H9 (cell line): ENCODE measurements at regions not wholly inside any gene's neighbourhood (a gene's known extent, or its start where the extent isn't known, plus 50 kb on each side); places are given as distances from the start of the nearest gene placed in this dataset.

Experiments
- DNase-seq: peaks from one replicate; pipeline ENCODE4 v3.0.0-alpha.2; 2017
- H2AFZ ChIP-seq: one replicate; pipeline ENCODE4 v1.6.1; 2013; ENCODE audit warnings: mild to moderate bottlenecking, low read length, control low read depth, moderate library complexity
- H2AK5ac ChIP-seq: 2 replicates; pipeline ENCODE4 v1.6.1; 2013; ENCODE audit warnings: low read length, control low read depth, mixed read lengths; ENCODE audit not compliant: insufficient read length
- H2BK120ac ChIP-seq: one replicate; pipeline ENCODE4 v1.6.1; 2013; ENCODE audit warnings: low read depth, mild to moderate bottlenecking, low read length, control low read depth, inconsistent platforms; ENCODE audit not compliant: poor library complexity, severe bottlenecking
- H2BK12ac ChIP-seq: 2 replicates; pipeline ENCODE4 v1.6.1; 2013; ENCODE audit warnings: low read length, control low read depth, mixed read lengths, low read depth; ENCODE audit not compliant: insufficient read length
- H2BK15ac ChIP-seq: 2 replicates; pipeline ENCODE4 v1.6.1; 2013; ENCODE audit warnings: low read depth, low read length, control low read depth
- H2BK20ac ChIP-seq: one replicate; pipeline ENCODE4 v1.6.1; 2013; ENCODE audit warnings: low read depth, mild to moderate bottlenecking, low read length, control low read depth, inconsistent platforms; ENCODE audit not compliant: poor library complexity, severe bottlenecking
- H2BK5ac ChIP-seq: 2 replicates; pipeline ENCODE4 v1.6.1; 2013; ENCODE audit warnings: low read length, control low read depth, mixed read lengths; ENCODE audit not compliant: insufficient read length
- H3K14ac ChIP-seq: 2 replicates; pipeline ENCODE4 v1.6.1; 2013; ENCODE audit warnings: low read length, control low read depth; ENCODE audit not compliant: insufficient read depth
- H3K18ac ChIP-seq: 2 replicates; pipeline ENCODE4 v1.6.1; 2013; ENCODE audit warnings: low read depth, mild to moderate bottlenecking, mixed read lengths, low read length, control low read depth; ENCODE audit not compliant: insufficient read length
- H3K23ac ChIP-seq: 2 replicates; pipeline ENCODE4 v1.6.1; 2013; ENCODE audit warnings: low read length, control low read depth, mixed read lengths, low read depth; ENCODE audit not compliant: insufficient read length
- H3K23me2 ChIP-seq: 2 replicates; pipeline ENCODE4 v1.6.1; 2013; ENCODE audit warnings: low read depth, mild to moderate bottlenecking, mixed read lengths, low read length, control low read depth; ENCODE audit not compliant: insufficient read length, poor library complexity, severe bottlenecking
- H3K27ac ChIP-seq: 2 replicates; pipeline ENCODE4 v1.5.1; 2013; ENCODE audit warnings: low read length, control low read depth, mixed read lengths, low read depth; ENCODE audit not compliant: insufficient read length
- H3K27me3 ChIP-seq: 2 replicates; pipeline ENCODE4 v1.6.1; 2013; ENCODE audit warnings: low read length, control low read depth, inconsistent platforms; ENCODE audit not compliant: insufficient read depth
- H3K4ac ChIP-seq: 2 replicates; pipeline ENCODE4 v1.6.1; 2013; ENCODE audit warnings: low read depth, mild to moderate bottlenecking, control low read depth, inconsistent platforms, low read length, moderate library complexity
- H3K4me1 ChIP-seq: 2 replicates; pipeline ENCODE4 v1.6.1; 2013; ENCODE audit warnings: low read length, control low read depth, inconsistent platforms; ENCODE audit not compliant: insufficient read depth
- H3K4me2 ChIP-seq: 2 replicates; pipeline ENCODE4 v1.6.1; 2013; ENCODE audit warnings: low read length, control low read depth, mixed read lengths; ENCODE audit not compliant: insufficient read length, insufficient read depth
- H3K56ac ChIP-seq: 2 replicates; pipeline ENCODE4 v1.6.1; 2013; ENCODE audit warnings: low read depth, mild to moderate bottlenecking, mixed read lengths, low read length, control low read depth; ENCODE audit not compliant: insufficient read length
- H3K79me1 ChIP-seq: 2 replicates; pipeline ENCODE4 v1.6.1; 2013; ENCODE audit warnings: low read depth, mild to moderate bottlenecking, moderate library complexity, low read length, control low read depth, inconsistent platforms; ENCODE audit not compliant: insufficient read depth, poor library complexity, severe bottlenecking
- H3K79me2 ChIP-seq: 2 replicates; pipeline ENCODE4 v1.6.1; 2013; ENCODE audit warnings: low read length, control low read depth, inconsistent platforms; ENCODE audit not compliant: insufficient read depth
- H3K9ac ChIP-seq: 2 replicates; pipeline ENCODE4 v1.6.1; 2013; ENCODE audit warnings: low read length, control low read depth, mixed read lengths; ENCODE audit not compliant: insufficient read length; ENCODE audit errors: extremely low read depth
- H3K9me3 ChIP-seq: one replicate; pipeline ENCODE4 v1.6.1; 2013; ENCODE audit warnings: low read depth, low read length, inconsistent platforms; ENCODE audit not compliant: control insufficient read depth
- H3T11ph ChIP-seq: one replicate; pipeline ENCODE4 v1.6.1; 2013; ENCODE audit warnings: mild to moderate bottlenecking, low read length, control low read depth, inconsistent platforms
- H4K20me1 ChIP-seq: one replicate; pipeline ENCODE4 v1.6.1; 2013; ENCODE audit not compliant: control insufficient read depth, insufficient read length, insufficient read depth
- H4K5ac ChIP-seq: 2 replicates; pipeline ENCODE4 v1.6.1; 2013; ENCODE audit warnings: low read depth, mild to moderate bottlenecking, mixed read lengths, low read length, control low read depth; ENCODE audit not compliant: insufficient read length
- H4K8ac ChIP-seq: replicated peaks from 2 replicates; pipeline ENCODE4 v1.6.1; 2013; ENCODE audit warnings: low read length, control low read depth, mixed read lengths, low read depth; ENCODE audit not compliant: insufficient read length
- H4K91ac ChIP-seq: 2 replicates; pipeline ENCODE4 v1.6.1; 2013; ENCODE audit warnings: low read depth, mild to moderate bottlenecking, moderate library complexity, mixed read lengths, low read length, control low read depth; ENCODE audit not compliant: insufficient read length
- H3K27ac Mint-ChIP-seq, 3 experiments: 2 replicates in 2 of 3; 3 replicates in 1 of 3; pipeline ENCODE4 v1.8.0; 2020 to 2021; ENCODE audit warnings: mixed read lengths in 3 of 3, mild to moderate bottlenecking in 1 of 3, moderate library complexity in 1 of 3
- H3K27me3 Mint-ChIP-seq: 2 replicates; pipeline ENCODE4 v1.8.0; 2021; ENCODE audit warnings: low read depth, mild to moderate bottlenecking, moderate library complexity, mixed read lengths
- H3K36me3 Mint-ChIP-seq, 3 experiments: 2 replicates in 2 of 3; 3 replicates in 1 of 3; pipeline ENCODE4 v1.8.0; 2020 to 2021; ENCODE audit warnings: low read depth in 3 of 3, mixed read lengths in 3 of 3; ENCODE audit not compliant: insufficient read depth in 1 of 3
- H3K4me1 Mint-ChIP-seq, 2 experiments: 2 replicates each; pipeline ENCODE4 v1.8.0; 2020; ENCODE audit warnings: mixed read lengths in 2 of 2
- H3K4me3 Mint-ChIP-seq, 2 experiments: 2 replicates in 1 of 2; 3 replicates in 1 of 2; pipeline ENCODE4 v1.8.0; 2020 to 2021; ENCODE audit warnings: mild to moderate bottlenecking in 2 of 2, mixed read lengths in 2 of 2, moderate library complexity in 1 of 2
- H3K9me3 Mint-ChIP-seq, 2 experiments: 2 replicates in 1 of 2; 3 replicates in 1 of 2; pipeline ENCODE4 v1.8.0; 2020; ENCODE audit warnings: mild to moderate bottlenecking in 2 of 2, mixed read lengths in 2 of 2, moderate library complexity in 1 of 2
- WGBS: extraction: QIAGEN DNeasy Blood & Tissue Kit; methylation state at CpG from one replicate; pipeline ENCODE4 v1.1.7; 2013; ENCODE audit warnings: missing lambda C conversion rate, low lambda C conversion rate, mixed read lengths; ENCODE audit not compliant: insufficient read length; ENCODE audit errors: extremely low coverage; 5-methylcytosine and 5-hydroxymethylcytosine counted together
- TF ChIP-seq, protein P1 (sequence below): fragments of 200-600 bp; sonication (generic); conservative IDR thresholded peaks from 3 replicates; pipeline ENCODE4 v1.8.0; 2021; ENCODE audit warnings: antibody characterized with exemption, mild to moderate bottlenecking

- H4K20me1 ChIP-seq, result no peaks in the 10 kb centered on the region
- WGBS, result no CpG with 5 or more reads among the region's 4 CpGs
These were observed 371.1 kb upstream of the ZNF507 start for GRCh38 chr19:31974290-31974689.

More at GRCh38 chr19:31974290-31974689, 371.1 kb upstream of the ZNF507 start:
- peak overlapping the region in 1 of 3 experiments; percentile 31; a peak in 1 of 7 replicates for H3K27ac Mint-ChIP-seq
- Histone ChIP-seq H3K18ac (no peak overlapping the region), H3K27me3 (no peaks in the 10 kb centered on the region), H2AK5ac (no peak overlapping the region), H3K56ac (no peak overlapping the region), H3K4me1 (no peaks in the 10 kb centered on the region), H2BK120ac (no peak overlapping the region), H3K23ac (no peak overlapping the region), H3K4ac (no peak overlapping the region), H2BK5ac (no peak overlapping the region), H2AFZ (no peak overlapping the region), H3K9ac (no peak overlapping the region), H3T11ph (no peak overlapping the region), H3K79me1 (no peaks in the 10 kb centered on the region), H3K79me2 (no peaks in the 10 kb centered on the region), H3K4me2 (no peak overlapping the region), H3K9me3 (no peaks in the 10 kb centered on the region), H3K23me2 (no peaks in the 10 kb centered on the region), H2BK12ac (no peak overlapping the region), H3K27ac (no peak overlapping the region), H4K91ac (no peak overlapping the region), H2BK20ac (no peak overlapping the region), H4K5ac (no peak overlapping the region), H4K8ac (no peak overlapping the region), H2BK15ac (no peak overlapping the region), H3K14ac (no peak overlapping the region)
- H3K4me1 Mint-ChIP-seq, result no peaks in the 10 kb centered on the region
- no peak for DNase-seq
- H3K9me3 Mint-ChIP-seq, result peaks cover 0 to 2% of the 10 kb centered on the region in 2 experiments; a peak in 2 of 5 replicates
- H3K4me3 Mint-ChIP-seq, result no peak overlapping the region
- no peaks in the 10 kb centered on the region; a peak in 1 of 7 replicates for H3K36me3 Mint-ChIP-seq
- no peaks in the 10 kb centered on the region; the same call in 1 of the 2 replicates for H3K27me3 Mint-ChIP-seq
- TF ChIP-seq, protein P1, sequence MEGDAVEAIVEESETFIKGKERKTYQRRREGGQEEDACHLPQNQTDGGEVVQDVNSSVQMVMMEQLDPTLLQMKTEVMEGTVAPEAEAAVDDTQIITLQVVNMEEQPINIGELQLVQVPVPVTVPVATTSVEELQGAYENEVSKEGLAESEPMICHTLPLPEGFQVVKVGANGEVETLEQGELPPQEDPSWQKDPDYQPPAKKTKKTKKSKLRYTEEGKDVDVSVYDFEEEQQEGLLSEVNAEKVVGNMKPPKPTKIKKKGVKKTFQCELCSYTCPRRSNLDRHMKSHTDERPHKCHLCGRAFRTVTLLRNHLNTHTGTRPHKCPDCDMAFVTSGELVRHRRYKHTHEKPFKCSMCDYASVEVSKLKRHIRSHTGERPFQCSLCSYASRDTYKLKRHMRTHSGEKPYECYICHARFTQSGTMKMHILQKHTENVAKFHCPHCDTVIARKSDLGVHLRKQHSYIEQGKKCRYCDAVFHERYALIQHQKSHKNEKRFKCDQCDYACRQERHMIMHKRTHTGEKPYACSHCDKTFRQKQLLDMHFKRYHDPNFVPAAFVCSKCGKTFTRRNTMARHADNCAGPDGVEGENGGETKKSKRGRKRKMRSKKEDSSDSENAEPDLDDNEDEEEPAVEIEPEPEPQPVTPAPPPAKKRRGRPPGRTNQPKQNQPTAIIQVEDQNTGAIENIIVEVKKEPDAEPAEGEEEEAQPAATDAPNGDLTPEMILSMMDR, result no peak
